GM19395 (cell line): ENCODE measurements at regions not wholly inside any gene's neighbourhood (a gene's known extent, or its start where the extent isn't known, plus 50 kb on each side); places are given as distances from the start of the nearest gene placed in this dataset.
"Not testable (repeated sequence)": the region's sequence is repeated elsewhere in the genome, so short reads cannot be mapped to it uniquely, and the experiment has no call there.

ENCODE experiments used
- ATAC-seq: cut with Tn5 transposase; IDR thresholded peaks from one replicate; pipeline ENCODE4 v1.9.1; 2021; ENCODE audit warnings: mild to moderate bottlenecking, moderate library complexity; ENCODE audit not compliant: unreplicated experiment

DNA sequence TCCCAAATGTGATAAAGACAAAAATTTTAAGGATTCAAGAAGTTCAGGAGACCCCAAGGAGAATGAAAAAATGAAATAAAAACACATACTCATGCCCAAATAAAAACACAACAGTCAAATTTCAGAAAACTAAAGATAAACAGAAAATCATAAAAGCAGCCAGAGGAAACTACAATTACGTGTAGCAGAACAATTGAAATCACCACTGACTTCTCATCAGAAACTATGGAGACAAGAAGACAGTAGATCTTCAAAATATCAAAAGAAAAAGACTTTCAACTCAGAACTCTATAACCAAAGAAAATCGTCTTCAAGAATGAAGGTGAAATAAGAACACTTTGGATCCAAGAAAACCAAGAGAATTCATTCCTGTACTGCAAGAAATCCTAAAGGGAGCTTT, 54.9 kb downstream of the DIO3 start:
- ATAC-seq = no peak

DNA sequence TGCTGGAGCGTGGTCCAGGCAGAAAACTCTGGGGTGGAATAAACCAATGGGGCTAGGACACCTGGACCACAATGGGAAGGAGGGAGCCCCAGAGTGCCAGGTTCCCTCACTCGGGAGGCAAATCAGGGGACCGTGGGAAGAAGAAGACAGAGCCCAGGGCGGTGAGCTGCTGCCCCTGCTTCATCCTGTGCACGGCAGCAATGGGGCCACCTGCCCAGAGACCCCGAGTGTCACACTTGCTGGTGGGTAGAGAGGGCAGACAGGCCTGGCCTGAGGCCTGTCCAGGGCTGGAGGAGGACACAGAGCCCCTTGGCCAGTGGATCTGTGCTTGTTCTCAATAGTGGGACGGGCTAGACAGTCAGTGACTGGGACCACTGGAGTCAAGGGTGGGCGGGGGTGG, 58.2 kb downstream of the DIO3 start:
- no peak for ATAC-seq

DNA sequence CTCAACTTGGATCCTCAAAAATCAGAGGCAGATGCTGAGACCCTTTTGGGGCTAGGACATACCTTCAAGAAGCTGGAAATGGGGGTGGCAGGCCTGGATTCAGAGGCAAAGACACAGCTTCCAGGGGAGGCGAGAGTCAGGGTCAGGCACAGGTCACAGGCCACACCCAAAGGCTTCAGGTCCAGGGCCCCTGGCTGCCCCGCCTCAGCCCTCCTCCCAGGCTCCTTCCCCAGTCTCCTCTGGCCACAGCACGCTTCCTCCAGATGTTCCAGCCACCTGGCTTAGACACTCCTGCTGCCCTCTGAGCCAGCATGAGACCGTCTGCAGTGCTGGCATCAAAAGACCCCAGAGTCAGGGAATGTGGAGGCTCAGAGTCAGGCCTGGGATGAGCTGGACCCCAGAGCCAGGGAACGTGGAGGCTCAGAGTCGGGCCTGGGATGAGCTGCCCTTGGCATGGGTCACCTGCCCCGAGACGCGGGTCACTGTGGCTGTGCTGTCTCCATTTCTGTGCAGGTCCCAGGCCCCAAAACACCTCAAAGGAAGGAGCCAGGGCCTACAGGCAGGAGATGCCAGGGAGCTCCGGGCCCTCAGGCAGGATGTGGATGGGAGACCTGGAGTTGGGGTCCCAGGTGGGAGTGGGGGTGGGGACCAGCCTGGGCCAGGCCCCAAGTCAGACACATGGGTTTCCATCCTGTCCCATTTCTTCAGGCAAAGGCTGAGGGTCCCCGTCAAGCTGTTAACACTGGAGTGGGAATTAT, 58.9 kb downstream of the DIO3 start:
- ATAC-seq = no peak

DNA sequence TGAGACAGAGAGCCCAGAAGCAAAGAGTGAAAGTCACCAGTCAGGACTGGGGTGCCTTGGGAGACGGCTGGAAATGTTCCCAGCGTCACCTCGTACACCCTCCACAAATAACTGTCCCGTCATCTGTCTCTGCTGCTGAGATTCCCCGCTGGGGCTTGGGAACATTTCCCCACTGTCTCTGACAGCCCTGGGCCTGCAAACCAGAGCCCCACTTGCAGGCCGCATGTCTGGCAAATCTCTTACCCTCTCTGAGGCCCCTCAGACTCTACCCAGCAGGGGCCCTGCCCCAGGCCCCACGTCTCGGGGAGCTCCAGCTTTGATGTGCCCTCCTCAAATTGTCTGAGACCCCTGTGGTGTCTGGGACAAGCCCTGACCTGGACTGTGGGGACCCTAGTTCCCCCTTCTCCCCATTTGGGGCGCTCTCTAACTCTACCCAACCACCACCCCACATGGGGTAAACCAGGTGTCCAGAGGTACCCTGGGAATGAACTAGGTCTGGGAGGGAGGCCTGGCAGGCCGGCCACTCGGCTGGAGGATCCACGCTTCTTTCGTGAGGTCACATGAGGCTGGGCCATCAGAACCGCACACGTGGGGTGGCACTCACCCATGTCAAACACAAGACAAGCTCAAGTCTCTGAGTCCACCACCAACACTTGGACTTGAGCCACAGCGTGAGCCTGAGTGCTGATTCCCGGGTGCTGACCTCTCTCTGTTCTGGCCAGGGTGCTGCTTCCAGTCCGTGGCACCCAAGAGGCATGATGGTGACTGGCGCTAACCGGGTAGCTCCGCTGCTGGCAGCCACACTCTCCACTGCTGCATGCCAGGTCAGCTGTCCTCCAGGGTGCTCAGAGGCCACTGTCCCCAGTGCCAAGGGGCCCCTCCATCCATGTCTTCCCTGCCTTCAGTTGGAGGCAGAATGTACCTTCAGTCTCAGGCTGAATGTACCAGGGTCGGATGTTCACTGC, 59.8 kb downstream of the DIO3 start:
- ATAC-seq = no peak

DNA sequence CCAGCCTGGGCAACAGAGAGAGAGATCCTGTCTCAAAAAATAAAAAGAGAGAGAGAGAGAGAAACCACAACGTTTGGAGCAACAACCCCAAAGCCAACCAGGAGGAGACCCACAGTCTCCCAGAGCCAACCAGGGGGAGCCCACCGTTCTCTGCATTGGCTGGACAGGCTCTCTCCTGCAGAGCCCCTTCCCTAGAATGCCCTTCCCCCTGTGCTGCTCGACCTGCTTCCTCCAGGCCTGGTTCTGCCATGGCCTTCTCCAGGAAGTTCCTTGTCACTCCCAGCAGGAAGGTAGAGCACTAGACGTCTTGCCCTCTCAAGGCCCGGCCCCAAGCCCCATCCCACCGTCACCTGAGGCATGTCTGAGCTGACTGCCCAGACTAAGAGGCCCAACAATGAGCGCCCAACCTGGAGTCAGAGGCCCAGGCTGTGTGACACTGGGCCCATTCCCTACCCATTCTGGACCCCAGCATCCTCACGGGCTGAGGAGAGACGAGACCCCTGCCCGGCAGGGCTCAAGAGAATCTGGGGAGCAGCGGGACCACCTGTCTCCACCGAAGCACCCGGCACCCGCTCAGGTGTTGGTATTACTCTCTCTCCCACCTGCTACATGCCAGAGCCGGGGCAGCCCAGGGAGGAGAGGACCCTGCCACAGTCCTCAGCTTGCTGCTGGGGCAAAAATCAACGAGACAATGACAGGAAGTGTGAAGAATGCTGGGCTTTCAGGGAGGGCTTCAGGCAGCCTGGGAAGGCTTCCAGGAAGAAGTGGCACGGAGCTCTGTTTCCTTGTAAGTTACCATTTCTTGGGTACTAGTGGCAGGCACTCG, 61.2 kb downstream of the DIO3 start:
- no peak for ATAC-seq

DNA sequence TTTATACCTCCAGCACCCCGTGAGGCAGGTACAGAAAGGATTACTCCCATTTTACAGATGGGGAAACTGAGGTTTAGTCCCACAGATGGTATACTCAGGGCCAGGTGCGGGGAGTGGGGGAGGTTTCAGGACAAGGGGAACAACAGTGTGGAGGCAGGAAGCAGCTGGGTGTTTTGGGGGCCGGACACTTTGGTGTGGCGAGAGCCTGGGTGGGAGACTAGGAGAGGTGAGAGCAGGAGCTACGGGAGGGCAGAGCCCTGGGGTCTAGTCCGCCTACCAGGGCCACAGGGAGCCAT, 61.7 kb downstream of the DIO3 start:
- no peak for ATAC-seq

DNA sequence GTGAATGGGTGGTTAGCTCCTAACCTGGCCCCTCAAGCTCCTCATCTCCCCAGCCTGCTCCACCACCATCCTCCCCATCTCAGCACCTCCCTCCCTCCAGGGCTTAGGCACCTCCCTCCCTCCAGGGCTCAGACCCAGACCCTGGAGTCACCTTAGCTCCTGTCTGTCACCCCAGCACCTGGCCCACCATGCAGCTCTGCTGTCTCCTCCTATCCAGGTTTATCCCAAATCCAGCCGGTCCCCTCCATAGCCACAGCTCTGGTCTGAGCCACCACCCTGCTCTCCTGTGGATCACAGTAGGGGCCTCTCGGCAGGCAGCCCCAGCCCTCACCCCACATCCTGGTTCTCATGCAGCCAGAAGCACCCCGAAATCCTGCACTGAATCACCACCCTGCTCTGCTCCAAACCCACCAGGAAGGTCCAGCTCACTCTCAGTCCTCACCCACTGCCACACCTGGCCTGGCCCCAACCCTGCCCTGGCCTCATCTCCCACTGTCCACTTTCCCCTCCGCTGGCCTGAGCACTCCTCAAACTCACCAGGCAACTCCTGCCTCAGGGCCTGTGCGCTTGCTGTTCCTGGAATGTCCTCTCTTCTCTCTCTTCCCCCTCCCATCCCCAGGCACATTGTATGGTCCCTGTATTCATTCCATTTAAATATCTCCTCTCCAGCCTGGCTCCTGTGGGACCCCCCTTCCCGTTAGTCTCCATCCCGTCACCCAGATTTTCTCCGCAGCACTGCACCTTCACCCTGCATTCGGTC, 62.6 kb downstream of the DIO3 start:
- no peak for ATAC-seq

DNA sequence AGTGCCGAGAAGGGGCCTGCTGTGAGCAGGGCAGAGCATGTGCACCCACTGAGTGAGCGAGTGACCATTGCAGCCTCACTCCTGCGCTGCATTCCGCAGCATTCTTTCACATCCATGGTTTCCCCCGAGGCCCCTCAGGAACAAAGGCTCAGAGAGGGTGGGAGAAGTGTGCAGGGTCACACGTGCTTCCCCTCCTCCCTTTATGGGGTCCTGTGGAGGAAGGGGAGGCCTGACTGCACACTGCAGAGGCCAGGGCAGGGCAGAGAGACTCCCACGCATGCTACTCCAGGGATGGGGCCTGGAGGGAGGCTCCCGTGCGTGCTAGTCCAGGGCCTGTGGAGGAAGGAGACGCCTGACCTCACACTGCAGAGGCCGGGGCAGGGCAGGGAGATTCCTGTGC, 63.2 kb downstream of the DIO3 start:
- ATAC-seq = no peak

DNA sequence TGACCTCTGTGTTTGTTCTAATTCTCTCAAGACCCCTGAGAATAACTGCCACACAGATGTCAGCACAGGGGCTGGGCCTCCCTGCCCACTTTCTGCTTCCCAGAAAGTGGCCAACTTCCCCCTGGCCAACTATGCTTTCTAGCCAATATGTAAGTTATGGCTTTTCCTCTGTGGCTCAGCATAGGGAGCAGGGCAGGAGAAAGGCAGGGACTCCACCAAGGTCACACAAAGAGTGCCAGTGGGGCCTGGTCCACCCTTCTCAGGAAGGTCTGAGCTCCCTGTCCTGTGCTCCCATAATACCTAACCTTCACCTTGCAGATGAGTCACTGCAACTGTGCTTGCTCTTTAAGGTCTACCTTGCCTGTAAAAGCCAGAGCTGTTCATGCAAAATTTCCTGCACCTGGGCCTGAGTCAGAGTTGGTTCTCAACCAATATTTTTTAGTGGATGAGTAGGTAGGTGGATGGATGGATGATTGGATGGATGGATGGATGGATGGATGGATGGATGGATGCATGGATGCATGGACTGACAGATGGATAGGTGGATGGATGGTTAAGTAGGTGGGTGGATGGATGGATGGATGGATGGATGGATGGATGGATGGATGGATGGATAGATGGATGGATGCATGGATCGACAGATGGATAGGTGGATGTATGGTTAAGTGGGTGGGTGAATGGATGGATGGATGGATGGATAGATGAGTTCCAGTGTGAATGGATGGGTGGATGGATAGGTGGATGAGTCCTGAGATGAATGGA, 64.2 kb downstream of the DIO3 start:
- ATAC-seq = no peak

DNA sequence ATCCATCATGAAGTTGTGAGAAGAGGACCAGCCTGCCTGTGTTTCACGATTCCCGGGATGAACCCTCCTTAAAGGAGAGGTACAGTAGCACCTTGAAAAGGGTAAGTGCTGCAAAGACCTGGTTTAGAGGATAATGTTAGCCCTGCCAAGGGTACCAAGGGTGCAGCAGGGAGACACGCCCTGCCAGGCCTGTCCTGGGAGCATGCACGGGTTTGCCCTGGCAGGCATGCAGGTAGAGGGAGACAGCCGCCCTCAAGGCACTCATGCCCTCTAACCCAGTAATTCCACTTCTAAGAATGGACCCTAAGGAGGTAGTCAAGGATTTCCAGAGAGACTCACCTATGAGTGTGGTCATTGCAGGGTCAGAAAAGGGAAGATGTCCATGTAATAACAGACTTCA, 65.0 kb downstream of the DIO3 start:
- no peak for ATAC-seq

DNA sequence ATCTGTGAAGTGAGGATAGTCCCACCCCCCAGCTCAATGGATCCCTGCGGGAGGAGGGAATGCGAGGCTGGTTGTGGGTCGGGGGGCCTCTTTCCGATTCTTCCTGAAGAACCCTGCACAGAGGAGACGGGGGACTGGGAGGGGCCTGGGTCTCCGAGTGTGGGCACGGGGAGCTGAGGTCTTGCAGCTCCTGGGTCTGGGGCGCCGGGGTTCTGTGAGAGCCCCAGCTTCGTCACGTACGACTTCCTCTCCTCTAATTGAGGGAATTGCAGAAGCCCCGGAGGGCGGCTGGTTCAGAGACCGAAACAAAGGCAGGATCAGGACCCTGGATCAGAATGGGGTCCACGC, 66.6 kb downstream of the DIO3 start:
- no peak for ATAC-seq

DNA sequence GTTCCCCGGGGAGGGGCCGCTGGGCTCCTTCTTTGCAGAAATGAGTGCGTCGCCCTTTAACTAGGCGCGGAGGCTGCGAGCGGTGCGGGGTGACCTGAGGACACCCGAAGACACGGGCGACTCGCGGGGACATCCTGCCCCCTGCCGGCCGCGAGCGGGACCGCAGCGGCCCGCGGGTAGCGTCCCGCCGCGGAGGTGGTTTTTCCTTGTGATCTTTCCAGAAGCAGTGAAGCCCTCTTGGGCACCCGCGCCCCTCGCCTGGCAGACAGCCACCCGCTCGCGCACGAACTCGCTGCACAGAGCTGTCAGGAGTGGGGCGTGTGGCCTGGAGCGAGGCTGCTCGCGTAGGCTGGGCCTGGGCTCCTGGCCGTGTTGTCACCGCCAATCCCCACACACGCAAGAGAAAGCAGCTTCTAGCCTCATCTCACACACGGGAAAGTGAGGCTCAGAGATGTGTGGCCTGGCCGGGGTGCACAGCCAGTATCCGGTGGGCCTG, 67.2 kb downstream of the DIO3 start:
- peak; percentile 82 for ATAC-seq

DNA sequence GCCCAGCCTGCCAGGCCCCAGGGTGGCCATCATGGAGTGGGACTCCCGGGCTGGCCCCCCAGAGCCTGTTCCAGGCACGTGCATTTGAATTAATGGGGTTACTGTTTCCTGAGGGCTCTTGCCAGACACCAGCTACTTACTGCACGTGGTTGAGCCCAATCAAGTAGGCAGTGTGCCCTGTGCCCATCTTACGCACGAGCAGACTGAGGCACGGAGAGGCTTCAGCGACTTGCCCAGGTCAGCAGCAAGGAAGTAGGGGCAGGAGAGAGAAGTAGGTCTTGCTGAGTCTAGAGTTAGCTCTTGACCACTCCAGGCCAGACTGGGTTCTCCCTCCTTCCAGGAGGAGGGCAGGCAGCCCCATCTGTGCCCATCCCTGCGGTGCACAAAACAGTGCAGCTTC, 67.7 kb downstream of the DIO3 start:
- no peak for ATAC-seq

DNA sequence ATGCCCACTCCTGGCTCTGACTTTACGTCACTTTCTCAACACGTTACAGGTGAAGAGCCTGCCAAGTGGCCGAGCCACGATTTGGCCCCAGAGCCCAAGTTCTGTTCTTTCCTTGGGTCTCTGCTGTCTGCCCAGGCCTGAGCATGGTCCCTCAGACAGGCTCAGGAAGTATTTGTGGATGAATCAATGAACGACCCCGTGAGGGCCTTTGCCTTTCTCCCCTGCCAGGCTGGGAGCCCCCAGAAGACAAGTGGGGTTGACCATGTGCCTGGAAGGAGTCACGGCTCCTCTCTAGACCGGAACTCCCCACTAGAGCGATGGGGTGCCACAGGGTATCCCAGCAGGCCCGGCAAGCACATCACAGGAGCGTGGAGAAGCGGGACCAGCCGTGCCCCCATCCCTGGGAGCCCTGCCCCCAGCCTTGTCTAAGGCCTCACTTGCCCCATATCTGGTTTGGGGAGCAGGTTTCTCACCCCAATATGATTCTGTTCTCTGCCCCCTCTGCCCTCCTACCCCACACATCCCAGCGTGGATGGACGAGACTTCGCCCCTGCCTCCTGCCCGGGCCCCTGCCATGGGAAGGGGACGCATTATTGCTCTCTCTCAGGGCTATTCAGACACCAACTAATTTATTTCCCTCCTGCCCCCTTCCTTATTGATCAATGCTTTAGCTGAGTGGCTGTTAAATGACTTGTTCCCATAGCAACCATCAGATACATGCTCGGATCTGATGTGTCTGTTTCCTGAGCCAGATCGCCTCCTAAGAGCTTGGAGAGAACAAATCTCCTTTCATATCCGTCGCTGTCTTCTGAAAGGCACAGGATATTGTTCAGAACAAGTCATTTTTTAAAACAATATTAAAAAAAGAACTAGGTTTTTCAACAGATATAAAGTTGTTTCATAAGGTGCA, 69.0 kb downstream of the DIO3 start:
- ATAC-seq = no peak

DNA sequence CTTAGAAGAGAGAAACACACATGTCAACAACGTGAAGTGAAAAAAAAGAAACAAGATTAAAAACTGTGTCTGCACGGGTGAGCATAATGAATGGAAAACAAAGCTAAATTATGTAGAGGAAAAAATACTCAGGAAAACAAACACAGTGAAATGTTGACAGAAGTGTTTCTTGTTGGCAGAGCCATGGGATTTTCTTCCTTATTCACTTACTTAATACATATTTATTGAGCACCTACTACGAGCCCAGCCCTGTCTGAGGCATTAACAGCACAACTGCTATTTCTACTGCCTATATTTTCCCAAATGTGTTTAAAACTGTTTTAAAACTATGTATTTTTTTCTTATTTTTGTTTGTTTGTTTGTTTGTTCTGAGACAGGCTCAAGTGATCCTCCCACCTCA, 69.9 kb downstream of the DIO3 start:
- ATAC-seq = no peak

DNA sequence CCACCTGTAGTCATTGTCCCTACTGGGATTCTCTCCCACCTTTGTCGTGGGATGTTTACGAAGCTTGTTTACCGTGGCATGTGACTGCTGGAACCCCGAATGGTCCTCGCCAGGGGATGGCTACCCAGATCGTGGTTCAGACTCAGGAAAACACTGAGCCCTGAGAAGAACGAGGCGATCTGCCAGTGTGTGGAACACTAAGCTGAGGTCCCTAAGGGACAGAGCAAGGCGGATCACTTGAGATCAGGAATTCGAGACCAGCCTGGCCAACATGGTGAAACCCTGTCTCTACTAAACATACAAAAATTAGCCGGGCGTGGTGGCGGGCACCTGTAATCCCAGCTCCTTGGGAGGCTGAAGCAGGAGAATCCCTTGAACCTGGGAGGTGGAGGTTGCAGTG, 70.7 kb downstream of the DIO3 start:
- not testable (repeated sequence) for ATAC-seq

DNA sequence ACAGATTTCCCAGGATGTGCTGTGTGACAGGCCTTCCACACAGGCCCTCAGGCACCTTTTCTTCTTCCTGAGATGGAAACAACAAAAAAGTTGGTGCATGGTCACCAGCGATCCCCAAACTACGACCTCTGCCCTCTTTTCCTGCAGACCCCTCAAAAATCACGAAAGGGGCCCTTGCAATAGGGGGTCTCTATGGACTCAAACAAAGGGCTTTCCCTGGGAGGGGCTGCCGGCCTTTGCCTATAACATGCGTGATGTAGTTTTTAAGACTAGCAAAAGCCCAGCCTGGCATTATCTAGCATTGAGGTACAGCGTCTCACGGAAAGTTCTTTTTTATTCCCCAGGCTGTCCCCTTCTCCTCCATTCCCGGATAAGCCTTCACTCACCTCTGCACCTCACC, 71.2 kb downstream of the DIO3 start:
- ATAC-seq = no peak

DNA sequence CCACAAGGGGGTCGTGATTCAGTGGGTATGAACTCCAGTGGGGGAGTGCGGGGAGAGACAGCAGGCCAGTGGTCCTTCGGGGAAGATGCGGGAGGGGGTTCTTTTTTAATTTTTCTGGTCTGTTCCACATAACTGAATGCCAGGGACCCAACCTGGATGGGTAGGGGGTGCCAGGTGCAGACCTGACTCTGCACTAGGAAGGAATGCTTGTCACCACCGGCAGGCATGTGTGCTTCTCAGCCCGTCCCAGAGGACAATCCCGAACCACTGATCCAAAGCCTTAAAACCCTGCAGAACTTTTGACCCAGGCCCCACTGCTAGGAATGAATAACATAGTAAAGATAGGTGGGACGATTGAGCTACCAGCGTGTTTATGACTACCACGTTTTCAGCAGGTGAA, 72.0 kb downstream of the DIO3 start:
- no peak for ATAC-seq
